IMR-90 (cell line): ENCODE measurements at regions not wholly inside any gene's neighbourhood (a gene's known extent, or its start where the extent isn't known, plus 50 kb on each side); places are given as distances from the start of the nearest gene placed in this dataset.

ENCODE experiments used
- CTCF ChIP-seq: conservative IDR thresholded peaks from 2 replicates; pipeline ENCODE4 v1.5.1; 2012; ENCODE audit warnings: mild to moderate bottlenecking, low read depth, low read length, improper control_type of control experiment
- USF2 ChIP-seq: fragments of 150-350 bp; IDR thresholded peaks from 2 replicates; pipeline ENCODE4 v1.6.1; 2017; ENCODE audit warnings: mild to moderate bottlenecking, antibody characterized with exemption, low read length, low read depth

DNA sequence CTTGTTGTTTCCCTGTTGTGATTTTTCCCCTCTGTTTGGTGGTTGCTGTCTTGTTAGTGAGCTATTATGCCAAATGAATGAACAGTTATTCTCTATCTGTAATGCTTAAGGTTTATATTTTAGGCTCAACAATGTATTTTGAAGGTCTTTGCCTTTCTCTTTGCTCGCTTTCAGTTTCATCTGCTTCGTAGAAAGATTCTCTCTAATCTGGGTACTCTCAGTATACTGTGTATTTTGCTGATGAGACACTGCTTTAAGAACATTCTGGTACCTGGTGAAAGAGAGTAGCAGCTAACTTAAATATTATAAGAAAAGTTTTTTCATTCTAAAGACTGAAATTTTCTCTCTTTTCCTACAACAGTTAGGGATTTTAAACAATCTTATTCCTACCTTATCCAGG lies 1274.7 kb upstream of the PABPC4L start:
- no peak for TF ChIP-seq CTCF
- TF ChIP-seq USF2 = no peak
